ENCODE measurements at regions not wholly inside any gene's neighbourhood (a gene's known extent, or its start where the extent isn't known, plus 50 kb on each side); places are given as distances from the start of the nearest gene placed in this dataset.

DNA sequence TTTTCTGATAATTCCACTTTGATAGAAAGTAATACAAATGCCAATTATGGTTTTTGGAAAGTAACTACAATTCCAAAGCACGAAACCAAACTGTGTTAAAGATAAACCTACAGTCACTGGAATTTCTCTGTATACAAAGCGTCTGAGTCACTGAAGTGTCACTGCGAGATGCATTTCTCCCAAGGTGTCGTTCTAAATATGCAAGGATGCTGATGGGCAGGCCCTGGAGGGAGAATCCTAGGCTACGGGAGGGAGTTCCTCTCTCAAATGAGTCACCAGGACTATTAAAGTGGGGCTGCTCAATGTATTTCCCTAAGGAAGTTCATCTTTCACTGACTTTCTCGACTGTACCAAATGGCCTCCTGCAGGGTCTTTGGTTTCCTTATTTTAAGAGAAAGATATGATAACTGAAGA lies 163.8 kb upstream of the STK17B start:
- H3K27me3 Mint-ChIP-seq (ENCODE audit: low read depth in 3 of 3), result peaks cover 0 to 2% (median 0%) of the 10 kb centered on the region in 3 donors
- Histone ChIP-seq H2AFZ (ENCODE audit: insufficient read depth, low read depth, low read length, poor library complexity, severe bottlenecking) (no peak overlapping the region), H3K79me2 (ENCODE audit: insufficient read depth, low read length) (no peaks in the 10 kb centered on the region), H3K36me3 (replicated peaks in 1 of 2; ENCODE audit: control insufficient read depth in 1 of 2, insufficient read depth in 2 of 2, low read length in 2 of 2) (no peaks in the 10 kb centered on the region), H3K9ac (ENCODE audit: insufficient read depth, low read length, poor library complexity, severe bottlenecking) (no peak overlapping the region), H3K27ac (ENCODE audit: low read depth in 1 of 2, low read length in 2 of 2) (no peak overlapping the region), H3K27me3 (ENCODE audit: control insufficient read depth in 2 of 2, insufficient read depth in 2 of 2, low read length in 2 of 2) (no peaks in the 10 kb centered on the region), H4K20me1 (ENCODE audit: insufficient read depth, low read length) (no peaks in the 10 kb centered on the region), H3K4me3 (replicated peaks in 1 of 3; ENCODE audit: low read depth in 2 of 3, low read length in 3 of 3) (no peak overlapping the region), H3K4me1 (ENCODE audit: control insufficient read depth in 1 of 2, insufficient read depth in 2 of 2, low read length in 2 of 2) (no peaks in the 10 kb centered on the region), H3K4me2 (replicated peaks; ENCODE audit: extremely low read depth, low read length, poor library complexity, severe bottlenecking) (no peak overlapping the region), H3K9me3 (replicated peaks in 1 of 2; ENCODE audit: control insufficient read depth in 1 of 2, insufficient read depth in 1 of 2, low read length in 2 of 2) (no peaks in the 10 kb centered on the region)
- WGBS (ENCODE audit: insufficient coverage), result 100% methylated on average over 1 of the region's 6 CpGs
- intact Hi-C loops (cut with micrococcal nuclease), result loop anchor here in 1 of 2 donors (10.0 kb wide), 1 partner anchor 200 kb away; no protein-coding TSS in a partner anchor
- no peak for DNase-seq
- H3K9me3 Mint-ChIP-seq, result no peaks in the 10 kb centered on the region
- no peaks in the 10 kb centered on the region for H3K36me3 Mint-ChIP-seq
- H3K4me1 Mint-ChIP-seq, result peaks cover 6% of the 10 kb centered on the region
- H3K4me3 Mint-ChIP-seq, result no peak overlapping the region
- H3K27ac Mint-ChIP-seq, result no peak overlapping the region
- TF ChIP-seq, protein P1, sequence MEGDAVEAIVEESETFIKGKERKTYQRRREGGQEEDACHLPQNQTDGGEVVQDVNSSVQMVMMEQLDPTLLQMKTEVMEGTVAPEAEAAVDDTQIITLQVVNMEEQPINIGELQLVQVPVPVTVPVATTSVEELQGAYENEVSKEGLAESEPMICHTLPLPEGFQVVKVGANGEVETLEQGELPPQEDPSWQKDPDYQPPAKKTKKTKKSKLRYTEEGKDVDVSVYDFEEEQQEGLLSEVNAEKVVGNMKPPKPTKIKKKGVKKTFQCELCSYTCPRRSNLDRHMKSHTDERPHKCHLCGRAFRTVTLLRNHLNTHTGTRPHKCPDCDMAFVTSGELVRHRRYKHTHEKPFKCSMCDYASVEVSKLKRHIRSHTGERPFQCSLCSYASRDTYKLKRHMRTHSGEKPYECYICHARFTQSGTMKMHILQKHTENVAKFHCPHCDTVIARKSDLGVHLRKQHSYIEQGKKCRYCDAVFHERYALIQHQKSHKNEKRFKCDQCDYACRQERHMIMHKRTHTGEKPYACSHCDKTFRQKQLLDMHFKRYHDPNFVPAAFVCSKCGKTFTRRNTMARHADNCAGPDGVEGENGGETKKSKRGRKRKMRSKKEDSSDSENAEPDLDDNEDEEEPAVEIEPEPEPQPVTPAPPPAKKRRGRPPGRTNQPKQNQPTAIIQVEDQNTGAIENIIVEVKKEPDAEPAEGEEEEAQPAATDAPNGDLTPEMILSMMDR (IDR thresholded peaks at IDR 0.05), result no peak

DNA sequence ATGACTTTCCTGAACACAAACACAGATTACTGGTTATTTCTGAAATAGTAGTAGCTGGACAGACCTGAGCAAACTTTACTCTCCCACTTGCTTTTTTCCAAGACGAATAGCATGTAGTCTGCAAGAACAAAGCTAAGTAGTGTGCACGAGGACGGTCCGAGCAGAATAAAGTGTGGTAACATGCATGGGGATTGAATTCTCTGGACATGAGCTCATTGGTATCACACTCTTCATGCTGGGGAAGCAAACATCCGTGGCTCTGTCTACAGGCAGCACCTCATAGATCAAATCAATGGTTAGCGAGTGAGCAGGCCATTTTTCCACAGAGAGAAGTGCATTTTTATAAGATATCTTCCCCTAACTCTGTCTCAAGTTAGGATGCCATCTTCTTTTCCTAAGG lies 164.8 kb upstream of the STK17B start:
- no peaks in the 10 kb centered on the region for H3K36me3 ChIP-seq (replicated peaks in 1 of 2; ENCODE audit: control insufficient read depth in 1 of 2, insufficient read depth in 2 of 2, low read length in 2 of 2)
- no peak overlapping the region for H3K27ac Mint-ChIP-seq

More for the DNA sequence above, 164.8 kb upstream of the STK17B start:
- Histone ChIP-seq H3K4me2 (replicated peaks; ENCODE audit: extremely low read depth, low read length, poor library complexity, severe bottlenecking) (no peak overlapping the region), H4K20me1 (ENCODE audit: insufficient read depth, low read length) (no peaks in the 10 kb centered on the region), H3K27ac (ENCODE audit: low read depth in 1 of 2, low read length in 2 of 2) (no peak overlapping the region), H3K9me3 (replicated peaks in 1 of 2; ENCODE audit: control insufficient read depth in 1 of 2, insufficient read depth in 1 of 2, low read length in 2 of 2) (no peaks in the 10 kb centered on the region), H3K79me2 (ENCODE audit: insufficient read depth, low read length) (no peaks in the 10 kb centered on the region), H3K4me3 (replicated peaks in 1 of 3; ENCODE audit: low read depth in 2 of 3, low read length in 3 of 3) (no peak overlapping the region), H3K27me3 (ENCODE audit: control insufficient read depth in 2 of 2, insufficient read depth in 2 of 2, low read length in 2 of 2) (no peaks in the 10 kb centered on the region), H3K9ac (ENCODE audit: insufficient read depth, low read length, poor library complexity, severe bottlenecking) (no peak overlapping the region), H2AFZ (ENCODE audit: insufficient read depth, low read depth, low read length, poor library complexity, severe bottlenecking) (no peak overlapping the region), H3K4me1 (ENCODE audit: control insufficient read depth in 1 of 2, insufficient read depth in 2 of 2, low read length in 2 of 2) (no peaks in the 10 kb centered on the region)
- Mint-ChIP-seq H3K9me3 (no peaks in the 10 kb centered on the region), H3K27me3 (ENCODE audit: low read depth in 3 of 3) (peaks cover 0 to 2% (median 0%) of the 10 kb centered on the region in 3 donors), H3K4me3 (no peak overlapping the region), H3K36me3 (no peaks in the 10 kb centered on the region), H3K4me1 (peaks cover 6% of the 10 kb centered on the region)
- no peak for DNase-seq
- TF ChIP-seq, protein P1 (IDR thresholded peaks at IDR 0.05), result no peak
- WGBS (ENCODE audit: insufficient coverage), result 88% methylated on average over 4 of the region's 6 CpGs
- intact Hi-C loops (cut with micrococcal nuclease), result loop anchor here in 1 of 2 donors (10.0 kb wide), 1 partner anchor 201 kb away; no protein-coding TSS in a partner anchor

Data from CD14-positive monocyte (primary cell).